GM12892 (cell line): ENCODE measurements at regions not wholly inside any gene's neighbourhood (a gene's known extent, or its start where the extent isn't known, plus 50 kb on each side); places are given as distances from the start of the nearest gene placed in this dataset.

ENCODE experiments used
- POLR2A ChIP-seq: IDR thresholded peaks from 2 replicates; pipeline ENCODE4 v1.6.1; 2011; ENCODE audit warnings: low read depth, low read length, control low read depth
- POLR2AphosphoS5 ChIP-seq: IDR thresholded peaks from 2 replicates; pipeline ENCODE4 v1.6.1; 2011; ENCODE audit warnings: low read depth, low read length, control low read depth
- TAF1 ChIP-seq: IDR thresholded peaks from 2 replicates; pipeline ENCODE4 v1.6.1; 2011; ENCODE audit warnings: low read depth, mild to moderate bottlenecking, control low read depth, low read length, borderline replicate concordance

GRCh38 chr5:2166979-2167377 is 284.3 kb upstream of the IRX4 start:
- TF ChIP-seq TAF1 (no peak), POLR2A (no peak), POLR2AphosphoS5 (no peak)
